Stimulated activated CD4-positive, alpha-beta T cell treated with anti-CD3 and anti-CD28 coated beads, Interleukin-1b, Interleukin-23, amount 100 ng/mL, for 48 hours (primary cell): ENCODE measurements at regions not wholly inside any gene's neighbourhood (a gene's known extent, or its start where the extent isn't known, plus 50 kb on each side); places are given as distances from the start of the nearest gene placed in this dataset.

ENCODE experiments used
- DNase-seq: peaks from one replicate; pipeline ENCODE4 v3.0.0-alpha.2; 2020

DNA sequence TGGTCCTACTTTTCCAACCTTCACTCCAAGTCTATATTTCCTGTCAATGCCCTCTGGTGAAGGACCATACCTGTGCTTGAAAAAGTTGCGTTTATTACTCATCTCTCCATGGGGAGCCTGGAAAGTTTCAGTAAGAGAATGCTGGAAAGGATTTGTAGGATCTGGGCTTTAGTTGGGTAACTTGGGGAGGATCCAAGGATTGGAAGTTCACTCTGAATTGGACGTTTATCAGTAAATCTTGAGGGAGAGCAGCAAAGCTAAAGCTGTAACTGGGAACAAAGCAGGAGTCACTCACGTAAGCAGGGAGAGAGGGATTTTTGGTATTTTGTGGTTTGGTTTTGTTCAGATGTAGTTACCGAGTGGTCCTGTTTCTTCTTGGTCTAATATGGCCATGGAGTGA, 51.4 kb upstream of the NPVF start:
- DNase-seq, result no peak

DNA sequence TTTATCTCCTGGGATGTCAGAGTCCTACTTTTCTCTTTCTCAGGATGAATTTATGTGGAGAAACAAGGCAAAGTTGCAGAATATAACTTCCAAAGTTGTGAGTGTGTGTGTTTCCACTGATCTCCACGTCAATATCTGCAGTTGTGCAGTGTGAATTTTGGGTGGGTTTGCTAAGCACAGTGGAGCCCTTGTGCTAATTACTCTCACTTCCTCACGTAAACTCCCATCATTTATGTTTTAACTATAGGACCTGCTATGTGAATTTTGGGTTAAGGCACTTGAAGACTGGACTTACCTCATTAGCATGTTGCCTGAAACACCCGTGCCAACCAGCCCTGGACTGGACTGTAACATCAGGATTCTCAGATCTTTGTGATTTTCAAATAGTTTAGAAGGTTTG, 51.9 kb upstream of the NPVF start:
- no peak for DNase-seq

DNA sequence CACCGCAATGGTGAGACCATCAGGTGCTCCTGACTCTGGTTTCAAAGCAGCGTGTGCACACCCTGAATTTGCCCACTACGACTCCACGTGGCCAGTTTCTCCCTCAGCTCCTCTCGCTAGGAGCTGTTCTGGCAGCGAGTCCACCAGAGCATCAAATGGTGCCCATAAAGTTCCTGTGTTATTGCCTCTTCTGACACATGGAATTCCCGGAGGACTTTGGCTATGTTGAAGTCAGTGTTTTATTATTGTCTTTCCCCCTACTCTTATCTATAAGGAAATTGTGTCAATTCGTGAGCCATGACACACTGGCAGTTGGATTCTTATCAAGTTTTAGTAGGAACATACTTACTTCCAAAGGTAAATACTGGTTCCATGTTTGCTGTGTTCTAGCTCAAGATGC, 53.9 kb upstream of the NPVF start:
- DNase-seq, result no peak

DNA sequence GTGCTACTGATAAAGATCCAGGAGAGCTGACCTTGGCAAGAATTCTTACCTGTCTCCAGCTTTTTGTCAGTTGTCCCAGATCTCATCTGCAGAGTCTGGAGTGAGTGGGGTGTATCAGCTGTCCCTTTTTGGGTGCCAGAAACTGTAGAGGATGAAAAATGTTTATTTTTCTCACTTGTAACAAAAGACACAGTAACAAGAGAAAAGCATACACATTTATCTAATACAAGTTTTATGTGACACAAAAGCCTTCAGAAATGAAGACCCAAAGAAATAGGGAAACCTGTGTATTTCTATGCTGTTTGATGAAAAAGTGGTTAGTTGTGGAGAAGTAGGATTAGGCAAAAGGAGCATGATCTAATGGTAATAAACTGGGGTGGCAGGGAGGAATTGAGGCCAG, 58.5 kb upstream of the NPVF start:
- no peak for DNase-seq

DNA sequence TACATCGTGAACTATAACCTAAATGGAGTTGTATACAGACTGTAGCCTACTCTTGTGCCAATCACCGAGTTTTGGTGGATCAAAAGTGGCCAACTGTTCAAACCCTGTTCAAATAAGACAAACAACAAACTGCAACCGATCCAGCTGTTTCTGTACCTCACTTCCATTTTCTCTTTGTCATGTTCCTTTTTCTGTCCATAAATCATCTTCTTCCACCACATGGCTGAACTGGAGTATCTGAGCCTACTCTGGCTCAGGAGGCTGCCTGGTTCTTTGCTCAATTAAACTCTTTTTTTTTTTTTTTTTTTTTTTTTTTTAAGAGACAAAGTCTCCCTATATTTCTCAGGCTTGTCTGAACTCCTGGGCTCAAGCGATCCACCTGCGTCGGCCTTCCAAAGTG, 59.0 kb upstream of the NPVF start:
- DNase-seq, result no peak

DNA sequence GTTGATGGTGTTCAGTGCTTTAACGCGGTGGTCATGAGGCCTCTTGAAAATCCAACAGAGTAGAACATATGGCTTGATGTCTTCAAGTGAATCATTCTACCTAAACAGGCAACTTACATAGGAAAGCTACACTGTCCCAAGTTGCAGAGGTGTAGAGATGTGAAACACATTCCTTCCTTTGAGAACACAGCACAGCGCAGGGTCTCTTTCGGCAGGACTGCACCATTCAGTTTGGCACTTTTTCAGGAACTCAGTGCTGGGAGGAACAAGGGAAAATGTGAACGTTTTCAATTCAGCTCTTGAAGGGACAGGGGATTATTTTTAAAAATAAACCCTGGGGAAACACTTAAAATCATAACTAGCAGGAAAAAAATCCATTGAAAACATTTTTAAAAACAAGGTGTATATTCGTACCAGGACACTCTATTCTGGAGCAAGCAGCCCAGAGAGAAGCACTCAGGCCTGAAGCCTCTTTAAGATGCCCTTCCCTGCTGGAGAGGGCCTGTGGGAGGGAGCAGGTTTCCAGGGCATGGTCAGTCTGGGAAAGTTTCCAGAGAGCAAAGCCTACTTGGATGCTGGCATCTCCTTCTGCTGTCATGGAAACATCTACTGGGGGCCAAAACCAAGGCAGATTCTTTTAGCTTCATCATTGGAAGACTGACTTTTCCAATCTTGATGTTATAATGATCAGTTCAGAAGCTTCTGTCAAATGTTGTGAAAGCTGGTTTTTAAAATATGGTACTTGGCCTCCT, 60.4 kb upstream of the NPVF start:
- DNase-seq, result no peak

DNA sequence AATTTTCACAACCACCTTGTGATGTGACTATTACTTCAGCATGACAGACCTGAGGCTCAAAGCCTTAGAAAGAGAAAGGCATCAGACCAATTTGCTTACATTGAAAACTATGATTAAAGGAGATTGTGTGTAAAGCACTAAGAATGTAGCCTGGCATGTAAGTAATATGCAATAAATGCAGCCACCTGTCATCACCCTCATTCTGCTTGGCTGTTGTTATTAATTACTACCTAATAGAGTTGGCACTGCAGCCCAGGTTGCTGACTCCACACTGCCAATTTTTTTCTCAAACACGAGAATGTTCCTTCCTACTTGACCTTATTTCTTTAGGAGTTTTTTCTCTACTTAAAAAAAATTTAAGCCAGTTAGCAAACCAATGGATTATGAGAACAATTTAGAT, 61.2 kb upstream of the NPVF start:
- no peak for DNase-seq

DNA sequence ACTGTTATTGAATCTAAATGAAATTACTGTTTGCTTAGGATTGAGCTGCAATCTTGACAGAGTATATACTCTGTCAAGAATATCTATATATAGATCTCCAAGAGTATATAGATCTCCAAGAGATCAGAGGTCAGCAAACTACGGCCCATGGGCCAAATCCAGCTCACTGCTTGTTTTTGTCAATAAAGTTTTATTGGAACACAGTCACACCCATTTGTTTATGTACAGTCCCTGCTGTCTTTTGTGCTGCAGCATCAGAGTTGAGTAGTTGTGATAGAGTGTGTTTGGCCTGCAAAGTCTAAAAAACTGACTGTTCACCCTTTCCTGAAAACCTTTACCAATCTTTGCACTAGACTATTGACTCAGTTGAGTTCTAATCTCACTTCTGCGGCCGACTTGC, 66.3 kb upstream of the NPVF start:
- DNase-seq, result no peak

DNA sequence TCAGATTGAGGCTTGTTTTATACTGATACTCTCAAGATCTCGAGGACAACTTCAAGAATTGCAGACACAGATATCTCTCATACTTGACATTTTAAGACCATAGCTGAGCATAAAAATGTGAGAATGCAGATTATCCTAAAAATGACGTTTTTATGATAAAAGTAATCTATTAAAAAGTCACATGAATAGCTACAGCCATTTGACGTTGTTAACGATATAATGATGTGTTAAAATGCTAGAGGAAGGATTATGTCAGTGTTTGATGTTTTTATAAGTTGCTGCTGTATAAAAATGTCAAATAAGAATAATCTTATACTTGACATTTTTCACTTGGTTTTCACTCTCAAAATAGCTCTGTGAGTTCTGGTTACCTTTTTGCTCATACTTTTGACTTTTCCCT, 67.1 kb upstream of the NPVF start:
- DNase-seq, result no peak

DNA sequence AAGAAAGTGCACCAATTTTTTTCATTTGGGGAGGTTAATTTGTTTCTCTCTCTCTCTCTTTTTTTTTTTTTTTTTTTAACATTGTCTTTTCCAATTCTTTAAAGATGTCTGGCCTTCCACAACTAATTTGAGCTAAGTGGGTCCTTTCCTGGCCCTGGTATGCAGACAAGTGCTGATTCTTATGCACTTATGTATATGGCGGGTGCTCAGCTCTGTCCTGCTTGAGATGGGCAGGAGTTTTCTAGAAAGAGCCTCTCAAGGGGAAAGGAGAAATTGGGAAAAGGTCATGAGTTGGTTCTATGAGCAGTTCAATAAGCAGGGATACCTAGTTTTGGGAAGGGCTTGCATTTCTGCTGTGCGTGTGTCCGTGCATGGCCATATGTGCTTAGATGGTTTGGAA, 67.8 kb upstream of the NPVF start:
- no peak for DNase-seq

DNA sequence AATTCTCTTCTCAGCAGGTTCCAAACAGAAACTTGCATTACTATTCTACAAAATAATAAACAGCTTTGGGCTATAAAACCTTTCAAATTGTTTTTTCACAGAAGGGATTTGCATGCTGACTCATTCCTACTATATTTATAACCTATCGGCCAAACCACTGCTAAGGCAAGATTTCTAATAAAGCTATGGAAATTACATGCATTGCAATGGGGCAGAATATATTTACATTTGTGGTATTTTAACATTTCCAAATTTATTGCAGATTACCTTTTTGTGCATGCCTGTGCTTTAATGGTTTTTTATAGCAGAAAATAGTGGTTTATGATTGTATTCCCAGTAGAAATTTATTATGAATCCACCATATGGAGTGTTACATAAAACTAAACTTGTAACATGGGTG, 69.0 kb upstream of the NPVF start:
- DNase-seq, result no peak

DNA sequence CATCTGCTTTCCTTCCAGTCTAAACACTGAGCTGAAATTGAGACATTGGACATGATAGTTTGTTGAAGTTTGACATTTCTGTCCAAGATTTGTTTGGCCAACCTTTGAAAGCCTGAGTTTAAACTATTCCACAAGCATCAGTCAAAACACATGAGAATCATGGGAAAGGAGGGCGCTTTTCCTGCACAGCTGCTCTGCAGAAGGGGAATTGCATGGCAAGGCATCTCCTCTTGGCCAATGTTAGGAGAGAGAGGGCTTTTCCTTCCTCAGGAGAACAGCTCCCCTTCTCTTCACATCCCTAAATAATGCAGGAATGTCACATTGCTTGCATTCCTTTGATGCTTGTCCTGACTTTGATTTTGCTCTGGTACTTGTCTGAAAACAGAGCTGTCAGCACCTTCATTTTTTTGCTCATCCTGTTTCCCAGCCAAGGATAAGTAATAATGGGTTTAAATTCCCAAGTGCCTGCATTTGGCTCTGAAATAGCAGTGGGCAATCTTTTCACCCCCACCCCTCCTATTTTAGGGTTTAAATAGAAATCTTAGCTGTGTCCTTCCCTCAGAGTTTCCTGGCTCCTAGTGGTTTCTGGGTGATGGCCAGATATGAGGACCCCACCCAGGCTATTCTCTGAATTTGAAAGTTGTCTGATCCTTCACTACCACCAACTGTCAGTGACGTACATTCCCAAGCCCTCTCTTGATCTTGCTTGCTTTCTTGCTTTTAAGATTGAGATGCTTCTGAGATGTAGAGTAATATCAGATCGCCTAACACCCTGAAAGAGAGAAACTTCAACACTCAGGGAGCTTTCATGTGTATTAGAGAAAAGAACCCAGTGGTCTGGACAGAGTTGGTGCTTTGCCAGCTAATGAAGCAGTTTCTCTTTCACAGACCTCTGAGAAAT, 75.2 kb upstream of the NPVF start:
- DNase-seq, result no peak

DNA sequence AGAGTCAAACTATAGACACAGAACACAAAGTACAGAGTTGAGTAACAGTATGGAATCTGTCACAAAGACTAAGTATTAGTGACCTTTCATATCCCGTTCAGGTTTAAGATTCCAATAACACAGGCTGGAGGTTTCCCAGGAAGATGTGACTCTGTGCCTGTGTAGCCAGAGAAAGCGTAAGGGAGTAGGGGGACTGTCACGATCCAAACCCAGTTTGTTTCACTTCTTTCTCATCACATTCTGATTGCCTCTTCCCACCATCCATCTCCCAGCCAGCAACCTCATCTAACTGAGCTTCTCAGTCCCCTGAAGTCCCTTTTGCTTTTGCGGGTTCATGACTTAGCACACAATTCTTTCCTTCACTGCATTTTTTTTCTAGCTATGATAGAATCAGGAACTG, 76.4 kb upstream of the NPVF start:
- no peak for DNase-seq

DNA sequence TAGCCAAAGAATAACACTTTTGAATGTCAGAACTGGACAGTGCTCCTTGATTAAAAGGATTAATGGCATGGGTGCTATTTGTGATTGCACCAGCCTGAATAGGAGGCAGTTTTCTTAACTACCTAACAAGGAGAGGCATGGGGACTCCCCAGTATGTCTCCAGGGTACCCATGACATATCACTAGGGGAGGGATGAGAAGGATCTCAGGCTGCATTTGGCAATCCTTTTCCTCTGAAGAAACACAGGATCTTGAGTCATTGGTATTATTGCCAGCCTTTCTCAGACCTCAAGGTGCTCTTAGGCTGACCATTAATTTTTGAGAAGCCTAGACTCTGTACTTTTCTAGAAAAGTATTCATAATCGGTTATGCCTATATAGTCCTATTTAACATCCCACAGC, 77.5 kb upstream of the NPVF start:
- DNase-seq, result no peak

DNA sequence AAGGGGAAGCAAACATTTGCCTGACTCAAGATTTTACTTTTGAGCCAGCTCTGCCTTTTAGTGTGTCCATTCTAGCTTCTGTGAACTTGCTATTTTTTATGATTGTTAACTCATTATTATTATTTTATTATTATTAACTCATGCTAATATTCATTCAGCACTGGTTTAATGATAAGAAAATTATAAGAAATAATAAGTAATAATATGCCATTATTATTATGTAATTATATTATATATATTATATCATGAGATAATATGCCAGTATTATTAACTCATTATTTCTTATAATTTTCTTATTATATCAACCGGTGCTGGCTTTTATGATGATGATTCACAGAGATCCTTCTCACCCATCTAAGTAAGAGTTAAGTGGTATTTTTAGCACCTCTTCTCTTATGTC, 79.3 kb upstream of the NPVF start:
- DNase-seq, result no peak

DNA sequence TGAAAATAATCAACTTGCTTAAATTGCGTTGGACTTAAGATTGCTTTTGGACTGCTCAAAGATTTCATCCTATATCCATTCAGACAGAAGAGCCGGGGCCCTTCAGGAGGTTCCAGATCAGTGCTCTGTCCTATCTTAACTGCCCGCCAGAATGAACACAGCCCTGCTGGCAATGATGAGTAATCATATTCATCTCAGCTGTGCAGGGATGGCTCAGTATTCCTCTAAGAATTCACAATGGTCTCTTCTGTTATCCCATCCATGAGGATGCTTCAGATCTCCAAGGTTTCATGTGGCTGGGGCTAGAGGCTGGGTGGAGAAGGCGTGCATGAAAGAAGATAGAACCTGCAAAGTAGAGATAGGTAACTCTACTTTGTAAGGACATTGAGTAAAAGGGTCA, 80.0 kb upstream of the NPVF start:
- DNase-seq, result no peak

DNA sequence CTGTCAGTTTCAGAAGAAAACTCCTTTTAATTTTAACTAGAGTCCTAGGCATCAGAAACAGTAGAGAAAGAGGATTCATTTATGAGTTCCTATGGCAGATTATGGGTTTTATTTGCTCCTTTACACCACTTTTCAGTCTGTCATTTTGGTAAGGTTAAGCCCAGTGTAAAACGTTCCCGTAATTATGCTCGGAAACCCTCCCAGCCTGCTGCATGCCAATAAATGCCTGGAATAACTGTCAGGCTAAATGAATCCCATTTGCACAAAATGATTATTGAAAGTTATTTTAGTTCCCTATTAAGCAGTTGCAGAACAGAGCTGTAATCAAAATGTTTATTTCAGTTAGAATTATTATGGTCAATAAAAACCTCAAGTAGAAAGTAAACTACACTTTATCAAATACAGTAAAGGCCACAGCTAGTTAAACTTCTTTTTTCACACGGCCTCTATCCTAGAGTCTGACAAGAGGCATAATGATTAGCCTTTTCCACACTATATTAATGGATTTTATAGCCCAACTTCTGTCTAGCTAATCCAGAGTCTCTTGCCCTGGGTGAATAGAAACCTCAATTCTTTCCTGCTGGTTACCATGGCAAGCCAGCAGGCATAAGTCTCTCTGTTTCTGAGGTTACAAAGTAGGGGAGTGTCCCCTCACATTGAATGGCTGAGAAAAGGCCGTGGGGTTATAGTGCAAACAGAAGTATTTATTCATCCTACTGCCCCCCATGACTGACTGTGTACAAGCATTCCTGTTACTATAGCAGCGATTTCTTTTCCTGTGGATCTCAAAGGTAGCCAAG, 80.8 kb upstream of the NPVF start:
- no peak for DNase-seq

DNA sequence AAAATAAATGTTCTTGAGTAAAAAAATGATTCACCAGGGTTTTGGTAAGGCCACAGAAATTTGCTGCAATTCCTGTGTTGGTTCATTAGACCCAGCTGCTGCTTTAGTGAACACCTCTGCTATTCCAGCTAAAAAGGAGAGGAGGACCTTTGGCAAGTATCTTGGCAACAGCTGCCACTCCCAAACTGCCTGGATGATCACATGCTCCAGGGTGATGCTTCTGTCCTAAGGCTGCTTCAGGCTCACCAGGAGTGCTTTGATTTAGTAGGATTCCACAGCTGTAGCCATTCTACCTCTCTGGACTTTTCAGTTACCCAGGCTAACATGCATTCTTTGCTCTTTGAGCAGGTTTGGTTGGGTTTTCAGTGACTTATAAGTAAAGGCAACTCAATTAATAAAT, 82.6 kb upstream of the NPVF start:
- DNase-seq, result no peak

DNA sequence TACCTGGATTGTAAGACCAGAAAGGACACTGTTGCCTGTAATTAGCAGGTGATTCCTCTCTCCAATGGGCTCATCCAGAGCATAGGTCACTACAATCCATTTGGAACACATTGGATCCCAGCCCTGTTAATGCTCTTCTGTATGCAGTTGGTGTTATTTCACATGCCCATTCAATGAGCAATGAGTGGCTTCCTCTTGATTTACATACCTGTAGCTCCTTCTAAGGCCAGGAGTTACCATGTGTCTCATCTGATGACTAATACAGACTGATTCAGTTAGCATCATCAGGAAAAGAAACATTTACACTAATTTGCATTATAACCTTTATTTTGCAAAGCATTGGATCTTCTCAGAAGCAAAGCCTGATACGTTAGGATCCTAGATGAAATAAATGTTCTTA, 83.1 kb upstream of the NPVF start:
- no peak for DNase-seq

DNA sequence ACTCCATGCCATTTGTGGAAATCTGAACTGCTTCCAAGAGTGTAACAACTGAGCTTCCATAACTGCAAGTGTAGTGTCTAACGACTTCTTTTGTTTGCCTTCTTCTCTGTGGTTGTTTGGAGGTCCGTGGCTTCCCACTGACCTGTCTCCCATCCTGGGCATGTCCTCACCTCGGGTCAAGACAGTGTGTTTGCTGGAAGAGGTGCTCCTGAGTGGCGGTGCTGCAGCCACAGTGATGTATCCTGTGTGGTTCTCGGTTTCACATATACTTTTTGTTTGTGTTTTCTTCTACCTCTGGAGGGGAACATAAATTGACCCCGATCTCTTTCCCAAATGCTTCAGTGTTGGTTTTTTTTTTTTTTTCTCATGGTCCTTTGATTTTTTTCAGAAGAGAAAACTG, 84.7 kb upstream of the NPVF start:
- no peak for DNase-seq

DNA sequence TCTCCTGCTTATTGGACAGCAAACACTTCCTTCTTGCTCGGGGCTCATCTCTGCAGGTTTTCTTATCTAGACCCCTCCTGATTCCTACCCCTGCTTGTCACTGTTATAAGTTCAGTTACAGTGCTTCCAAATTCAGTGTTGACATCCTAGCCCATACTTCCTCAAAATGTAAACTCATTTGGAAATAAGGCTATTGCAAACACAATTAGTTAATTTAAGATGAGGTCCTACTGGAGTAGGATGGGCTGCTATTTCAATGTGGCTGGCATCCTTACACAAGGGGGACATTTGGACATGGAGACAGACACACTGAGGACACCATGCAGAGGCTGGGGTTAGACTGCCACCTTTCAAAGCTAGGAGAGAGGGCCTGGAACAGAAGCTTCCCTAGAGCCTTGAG, 85.2 kb upstream of the NPVF start:
- DNase-seq, result no peak

DNA sequence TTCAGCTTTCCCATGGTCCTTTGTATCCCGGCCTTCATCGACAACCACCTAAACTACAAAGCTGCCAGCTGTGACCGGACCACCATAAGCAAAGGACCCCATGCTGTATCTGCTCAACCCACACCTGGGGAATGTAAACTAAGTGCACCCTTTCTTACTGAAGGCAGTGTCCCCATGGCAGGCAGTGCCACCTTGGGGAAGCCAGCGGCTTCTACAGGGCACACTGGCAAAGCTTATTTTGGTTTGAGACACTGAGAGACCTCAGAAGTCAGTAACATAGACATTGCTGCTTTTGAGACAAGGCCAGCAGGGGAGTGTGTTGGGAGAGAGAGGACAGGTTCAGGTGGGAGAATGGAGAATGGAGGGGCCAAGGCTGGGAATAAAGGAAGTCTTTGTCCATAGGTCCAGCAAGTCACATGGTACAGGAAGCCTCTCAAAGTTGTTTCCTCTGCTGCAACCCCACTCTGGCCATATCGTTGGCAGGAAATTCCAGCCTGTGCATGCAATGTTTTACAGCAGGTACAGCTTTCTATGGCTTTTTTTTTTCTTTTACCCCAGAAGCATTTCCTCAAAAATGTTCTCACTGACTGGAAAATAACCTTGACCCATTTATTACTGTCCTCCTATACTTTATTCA, 85.9 kb upstream of the NPVF start:
- no peak for DNase-seq

DNA sequence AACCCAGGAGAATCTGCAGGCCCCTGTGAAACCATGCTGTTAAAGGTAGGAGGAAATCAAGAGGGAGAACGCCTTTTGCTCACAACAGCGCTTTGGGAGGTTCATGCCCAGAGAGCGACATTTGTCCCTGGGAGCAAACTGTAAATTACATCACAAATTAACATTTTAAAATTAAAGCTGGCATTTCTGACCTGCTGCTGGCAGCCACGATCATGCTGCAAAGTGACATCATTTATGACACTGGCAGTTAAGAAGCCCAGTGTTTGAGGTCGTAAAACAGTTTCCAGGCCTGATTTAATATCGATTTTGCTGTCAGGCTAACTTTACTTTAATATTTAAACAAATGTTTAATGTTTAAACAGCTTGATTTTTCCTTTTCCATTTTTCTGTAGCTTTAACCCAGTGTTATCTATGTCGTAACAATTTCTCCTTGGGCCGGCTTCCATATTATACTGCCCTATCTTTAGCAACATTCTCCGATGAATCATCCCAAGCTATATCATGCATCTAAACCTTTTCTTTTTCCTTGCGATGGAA, 86.5 kb upstream of the NPVF start:
- no peak for DNase-seq
